Lower leg skin (tissue), 4 donors: ENCODE measurements at regions not wholly inside any gene's neighbourhood (a gene's known extent, or its start where the extent isn't known, plus 50 kb on each side); places are given as distances from the start of the nearest gene placed in this dataset.
A peak's percentile ranks its signal among the peaks of the same experiment; 100 is the strongest.

Source experiments
- DNase-seq, 2 donors: peaks; one replicate each; pipeline ENCODE4 v3.0.0-alpha.2; 2019; ENCODE audit warnings: low spot score in 2 of 2
- H3K4me3 ChIP-seq: fragments of 200-600 bp; sonication (generic); 2 replicates; pipeline ENCODE4 v1.5.1; 2017; ENCODE audit warnings: mild to moderate bottlenecking, low read depth; ENCODE audit not compliant: poor library complexity, severe bottlenecking
- CTCF ChIP-seq, 3 donors: fragments of 450-650 bp; IDR thresholded peaks; one replicate each; pipeline ENCODE4 v1.5.1; 2016; ENCODE audit warnings: antibody characterized with exemption in 3 of 3, mild to moderate bottlenecking in 3 of 3, moderate library complexity in 2 of 3
- POLR2A ChIP-seq, 2 donors: fragments of 450-650 bp; IDR thresholded peaks; one replicate each; pipeline ENCODE4 v1.6.1; 2016 to 2017; ENCODE audit warnings: antibody characterized with exemption in 2 of 2, mild to moderate bottlenecking in 1 of 2, moderate library complexity in 1 of 2
- WGBS, 2 donors: methylation state at CpG; one replicate each; pipeline ENCODE4 v1.1.5; 2018; 5-methylcytosine and 5-hydroxymethylcytosine counted together
- intact Hi-C: fragments of 100-400 bp; cut with DNase I; formaldehyde crosslinking; loops from one replicate; pipeline ENCODE4 v1.15.0; 2023; ENCODE audit warnings: low total_unique reads

DNA sequence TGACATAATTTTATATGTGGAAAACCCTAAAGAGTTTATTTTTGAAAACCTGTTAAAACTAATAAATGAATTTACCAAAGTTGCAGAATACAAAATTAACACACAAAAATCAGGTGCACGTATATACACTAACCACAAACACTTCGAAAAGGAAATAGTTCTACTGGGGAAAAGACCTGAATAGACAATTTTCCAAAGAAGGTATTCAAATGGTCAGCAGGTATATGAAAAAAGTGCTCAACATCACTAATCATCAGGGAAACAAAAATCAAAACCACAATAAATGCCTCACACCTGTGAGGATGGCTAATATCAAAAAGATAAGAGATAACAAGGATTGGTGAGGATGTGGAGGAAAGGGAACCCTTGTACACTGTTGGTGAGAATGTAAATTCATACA, 110.6 kb downstream of the PXDC1 start:
- TF ChIP-seq CTCF (IDR thresholded peaks at IDR 0.05), result no peak
- no peak for TF ChIP-seq POLR2A (IDR thresholded peaks at IDR 0.05)
- no peak overlapping the region for H3K4me3 ChIP-seq
- intact Hi-C loops, result no loop called here
- DNase-seq, result no peak
- 90 to 95% methylated on average over 2 of the region's 2 CpGs for WGBS, 2 donors

GRCh38 chr6:3638662-3639061, 112.9 kb downstream of the PXDC1 start:
- DNase-seq, result no peak
- WGBS, 2 donors, result 83 to 84% methylated on average over 4 of the region's 4 CpGs
- no peak overlapping the region for H3K4me3 ChIP-seq
- TF ChIP-seq CTCF (IDR thresholded peaks at IDR 0.05), result no peak
- no peak for TF ChIP-seq POLR2A (IDR thresholded peaks at IDR 0.05)
- intact Hi-C loops, result no loop called here

DNA sequence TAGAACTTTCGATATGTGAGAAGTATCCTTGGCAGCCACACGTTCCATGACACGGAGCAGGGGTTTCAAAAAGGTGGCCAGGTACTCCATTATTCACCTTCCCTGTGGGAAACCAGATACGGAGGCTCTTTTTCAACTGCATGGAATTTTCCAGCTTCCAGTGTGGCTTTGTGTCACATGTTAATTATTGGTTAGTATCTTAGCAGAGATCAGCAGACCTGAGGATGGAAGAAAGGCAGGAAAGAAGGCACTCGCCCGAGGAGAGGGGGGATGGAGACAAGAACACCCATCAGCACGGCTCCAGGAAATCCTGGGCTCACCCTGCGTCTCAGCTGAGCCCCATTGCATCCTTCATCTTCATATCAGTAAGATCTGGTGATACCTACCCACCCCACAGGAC, 115.5 kb downstream of the PXDC1 start:
- intact Hi-C loops, result no loop called here
- no peak for TF ChIP-seq CTCF (IDR thresholded peaks at IDR 0.05)
- no peak for TF ChIP-seq POLR2A (IDR thresholded peaks at IDR 0.05)
- 86 to 88% methylated on average over 8 of the region's 8 CpGs for WGBS, 2 donors
- H3K4me3 ChIP-seq, result no peak overlapping the region
- no peak for DNase-seq

GRCh38 chr6:3635482-3635881, 116.0 kb downstream of the PXDC1 start:
- intact Hi-C loops, result no loop called here
- TF ChIP-seq POLR2A (IDR thresholded peaks at IDR 0.05) (no peak), CTCF (IDR thresholded peaks at IDR 0.05) (no peak)
- peak in 1 of 2 donors; percentile 65 for DNase-seq
- H3K4me3 ChIP-seq, result no peak overlapping the region
- WGBS, 2 donors, result 56 to 67% methylated on average over 4 of the region's 4 CpGs

- WGBS, 2 donors, result 79 to 80% methylated on average over 5 of the region's 5 CpGs
- DNase-seq, result no peak
- TF ChIP-seq CTCF (IDR thresholded peaks at IDR 0.05) (no peak), POLR2A (IDR thresholded peaks at IDR 0.05) (no peak)
- intact Hi-C loops, result no loop called here
- H3K4me3 ChIP-seq, result no peak overlapping the region
These were observed 117.2 kb downstream of the PXDC1 start for GRCh38 chr6:3634280-3634816.

- WGBS, 2 donors, result 88 to 93% methylated on average over 5 of the region's 5 CpGs
- TF ChIP-seq POLR2A (IDR thresholded peaks at IDR 0.05) (no peak), CTCF (IDR thresholded peaks at IDR 0.05) (no peak)
- intact Hi-C loops, result no loop called here
- no peak overlapping the region for H3K4me3 ChIP-seq
- DNase-seq, result no peak
These were observed 117.8 kb downstream of the PXDC1 start for GRCh38 chr6:3633711-3634110.
